Uterus (tissue), 3 donors: ENCODE measurements at regions not wholly inside any gene's neighbourhood (a gene's known extent, or its start where the extent isn't known, plus 50 kb on each side); places are given as distances from the start of the nearest gene placed in this dataset.

Experiments used
- DNase-seq, 2 donors: peaks; one replicate each; pipeline ENCODE4 v3.0.0-alpha.2; 2019 to 2020
- H3K27ac ChIP-seq, 2 donors: fragments of 200-600 bp; sonication (generic); 1 replicate in 1 of 2; 2 replicates in 1 of 2; pipeline ENCODE4 v1.5.1; 2016 to 2018
- H3K27me3 ChIP-seq, 2 donors: fragments of 200-600 bp; sonication (generic); one replicate each; pipeline ENCODE4 v1.5.1; 2018 to 2019; ENCODE audit warnings: control low read depth in 1 of 2
- H3K36me3 ChIP-seq, 2 donors: fragments of 200-600 bp; sonication (generic); one replicate each; pipeline ENCODE4 v1.5.1; 2019; ENCODE audit warnings: control low read depth in 1 of 2
- H3K4me1 ChIP-seq, 2 donors: fragments of 200-600 bp; sonication (generic); one replicate each; pipeline ENCODE4 v1.5.1; 2018 to 2019; ENCODE audit warnings: control low read depth in 1 of 2
- H3K4me3 ChIP-seq, 2 donors: fragments of 200-600 bp; sonication (generic); 1 replicate in 1 of 2; 2 replicates in 1 of 2; pipeline ENCODE4 v1.5.1; 2018 to 2019; ENCODE audit warnings: mild to moderate bottlenecking in 1 of 2
- H3K9me3 ChIP-seq, 2 donors: fragments of 200-600 bp; sonication (generic); one replicate each; pipeline ENCODE4 v1.5.1; 2019; ENCODE audit warnings: control low read depth in 1 of 2
- POLR2A ChIP-seq, 2 donors: fragments of 450-650 bp; IDR thresholded peaks; one replicate each; pipeline ENCODE4 v1.6.1; 2016; ENCODE audit warnings: antibody characterized with exemption in 2 of 2, mild to moderate bottlenecking in 1 of 2, moderate library complexity in 1 of 2
- intact Hi-C: fragments of 100-400 bp; cut with DNase I; formaldehyde crosslinking; loops from one replicate; pipeline ENCODE4 v1.15.1; 2023; ENCODE audit warnings: low total_unique reads
- TF ChIP-seq, protein P1 (sequence below), 4 experiments: fragments of 200-600 bp in 2 of 4; fragments of 450-650 bp in 2 of 4; sonication (generic) in 2 of 4; IDR thresholded peaks; one replicate each; pipeline ENCODE4 v1.5.1; 2016 to 2019; ENCODE audit warnings: antibody characterized with exemption in 4 of 4, mild to moderate bottlenecking in 2 of 4, moderate library complexity in 1 of 4
- donor health status: DM: yes; HTN: yes; CAD: no.

GRCh38 chr5:135089912-135090311 lies 55.9 kb upstream of the PITX1 start:
- Histone ChIP-seq H3K4me1 (no peaks in the 10 kb centered on the region), H3K36me3 (no peaks in the 10 kb centered on the region), H3K27ac (no peak overlapping the region), H3K4me3 (no peak overlapping the region), H3K9me3 (no peaks in the 10 kb centered on the region), H3K27me3 (no peaks in the 10 kb centered on the region)
- intact Hi-C loops: no loop called here
- no peak for TF ChIP-seq POLR2A (IDR thresholded peaks at IDR 0.05)
- TF ChIP-seq, protein P1, sequence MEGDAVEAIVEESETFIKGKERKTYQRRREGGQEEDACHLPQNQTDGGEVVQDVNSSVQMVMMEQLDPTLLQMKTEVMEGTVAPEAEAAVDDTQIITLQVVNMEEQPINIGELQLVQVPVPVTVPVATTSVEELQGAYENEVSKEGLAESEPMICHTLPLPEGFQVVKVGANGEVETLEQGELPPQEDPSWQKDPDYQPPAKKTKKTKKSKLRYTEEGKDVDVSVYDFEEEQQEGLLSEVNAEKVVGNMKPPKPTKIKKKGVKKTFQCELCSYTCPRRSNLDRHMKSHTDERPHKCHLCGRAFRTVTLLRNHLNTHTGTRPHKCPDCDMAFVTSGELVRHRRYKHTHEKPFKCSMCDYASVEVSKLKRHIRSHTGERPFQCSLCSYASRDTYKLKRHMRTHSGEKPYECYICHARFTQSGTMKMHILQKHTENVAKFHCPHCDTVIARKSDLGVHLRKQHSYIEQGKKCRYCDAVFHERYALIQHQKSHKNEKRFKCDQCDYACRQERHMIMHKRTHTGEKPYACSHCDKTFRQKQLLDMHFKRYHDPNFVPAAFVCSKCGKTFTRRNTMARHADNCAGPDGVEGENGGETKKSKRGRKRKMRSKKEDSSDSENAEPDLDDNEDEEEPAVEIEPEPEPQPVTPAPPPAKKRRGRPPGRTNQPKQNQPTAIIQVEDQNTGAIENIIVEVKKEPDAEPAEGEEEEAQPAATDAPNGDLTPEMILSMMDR (IDR thresholded peaks at IDR 0.05): no peak
- DNase-seq: no peak

DNA sequence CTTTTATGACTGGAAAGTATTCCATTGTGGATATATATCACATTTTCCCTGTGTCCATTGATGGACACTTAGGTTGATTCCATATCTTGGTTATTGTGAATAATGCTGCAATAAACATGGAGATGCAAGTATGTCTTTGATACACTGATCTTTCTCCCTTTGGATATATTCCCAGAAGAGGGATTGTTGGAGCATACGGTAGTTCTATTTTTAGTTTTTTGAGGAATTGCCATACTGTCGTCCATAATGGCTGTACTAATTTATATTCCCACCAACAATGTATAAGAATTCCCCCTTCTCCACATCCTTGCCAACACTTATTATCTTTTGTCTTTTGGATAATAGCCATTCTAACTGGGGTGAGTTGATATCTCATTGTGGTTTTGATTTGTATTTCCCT lies 54.9 kb upstream of the PITX1 start:
- no peaks in the 10 kb centered on the region for H3K4me1 ChIP-seq
- no peak overlapping the region for H3K4me3 ChIP-seq
- H3K27ac ChIP-seq: no peak overlapping the region
- no peak for DNase-seq
- no peaks in the 10 kb centered on the region for H3K36me3 ChIP-seq
- H3K27me3 ChIP-seq: no peaks in the 10 kb centered on the region
- TF ChIP-seq POLR2A (IDR thresholded peaks at IDR 0.05): no peak
- TF ChIP-seq, protein P1 (IDR thresholded peaks at IDR 0.05): no peak
- H3K9me3 ChIP-seq: no peaks in the 10 kb centered on the region
- intact Hi-C loops: no loop called here

DNA sequence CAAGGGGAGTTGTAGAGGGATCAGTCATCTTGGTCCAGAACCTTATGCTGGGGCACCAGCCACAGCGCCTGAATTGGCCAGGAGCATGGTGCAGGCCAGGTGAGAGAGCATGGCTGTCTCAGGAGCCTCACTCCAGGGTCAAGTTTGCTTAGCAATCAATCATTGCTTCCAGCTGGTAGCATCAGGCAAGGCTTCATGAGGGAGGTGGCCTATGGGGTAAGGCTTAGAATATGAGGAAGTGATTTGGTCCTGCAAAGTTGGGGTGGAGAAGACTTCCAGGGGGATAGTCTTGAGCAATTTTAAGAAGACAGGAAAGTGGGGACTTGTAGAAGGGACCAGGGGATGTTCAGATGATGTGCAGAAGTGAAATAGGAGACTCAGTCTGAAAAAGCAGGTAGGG lies 53.9 kb upstream of the PITX1 start:
- Histone ChIP-seq H3K4me1 (no peaks in the 10 kb centered on the region), H3K27me3 (no peaks in the 10 kb centered on the region), H3K9me3 (no peaks in the 10 kb centered on the region), H3K27ac (no peak overlapping the region), H3K36me3 (no peaks in the 10 kb centered on the region), H3K4me3 (no peak overlapping the region)
- TF ChIP-seq, protein P1 (IDR thresholded peaks at IDR 0.05): no peak
- TF ChIP-seq POLR2A (IDR thresholded peaks at IDR 0.05): no peak
- intact Hi-C loops: no loop called here
- no peak for DNase-seq

GRCh38 chr5:135085936-135086725 lies 52.1 kb upstream of the PITX1 start:
- Histone ChIP-seq H3K27ac (no peak overlapping the region), H3K27me3 (no peaks in the 10 kb centered on the region), H3K4me1 (no peaks in the 10 kb centered on the region), H3K4me3 (no peak overlapping the region), H3K9me3 (no peaks in the 10 kb centered on the region), H3K36me3 (no peaks in the 10 kb centered on the region)
- DNase-seq: no peak
- intact Hi-C loops: no loop called here
- TF ChIP-seq, protein P1 (IDR thresholded peaks at IDR 0.05): no peak
- no peak for TF ChIP-seq POLR2A (IDR thresholded peaks at IDR 0.05)

DNA sequence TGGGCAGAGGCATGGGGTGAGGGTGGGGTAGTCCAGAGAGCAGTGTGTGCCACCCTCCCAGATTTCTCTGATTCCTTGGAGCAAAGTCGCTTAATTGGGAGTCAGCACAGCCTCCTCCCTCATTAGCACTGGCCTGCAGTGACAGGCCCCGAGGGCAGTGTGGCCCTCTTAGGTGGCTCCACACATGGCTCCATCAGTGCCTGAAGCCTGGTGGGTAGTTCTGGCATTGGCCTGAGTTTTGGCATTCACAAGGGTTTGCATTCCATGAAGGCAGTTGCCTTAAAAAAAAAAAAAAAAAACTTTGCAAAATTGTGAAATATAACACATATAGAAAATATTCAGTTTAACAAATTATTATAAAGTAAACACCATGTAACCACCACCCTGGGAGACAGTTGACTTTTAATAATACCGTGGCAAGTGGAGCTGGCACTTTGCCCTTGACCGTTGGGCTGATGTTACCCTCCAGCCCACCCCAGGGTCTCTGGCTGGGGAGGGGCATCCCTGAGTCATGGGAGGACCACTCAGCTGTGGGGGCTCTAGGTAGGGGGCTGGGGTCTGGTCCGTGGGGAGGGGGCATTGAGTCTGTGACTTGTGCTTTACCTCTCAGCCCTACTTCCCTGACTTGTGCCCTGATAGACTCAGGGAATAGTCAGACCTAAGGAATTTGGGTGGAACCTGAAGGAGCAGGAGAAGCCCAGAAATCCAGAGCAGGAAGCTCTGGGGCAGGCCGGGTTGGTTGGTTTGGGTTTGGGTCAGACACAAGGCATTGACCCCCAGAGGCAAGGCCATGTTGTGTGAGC lies 51.3 kb upstream of the PITX1 start:
- no peaks in the 10 kb centered on the region for H3K27me3 ChIP-seq
- DNase-seq: no peak
- H3K36me3 ChIP-seq: no peaks in the 10 kb centered on the region
- TF ChIP-seq, protein P1 (IDR thresholded peaks at IDR 0.05): no peak
- no peak for TF ChIP-seq POLR2A (IDR thresholded peaks at IDR 0.05)
- H3K9me3 ChIP-seq: no peaks in the 10 kb centered on the region
- H3K27ac ChIP-seq: no peak overlapping the region
- H3K4me1 ChIP-seq: no peaks in the 10 kb centered on the region
- intact Hi-C loops: no loop called here
- H3K4me3 ChIP-seq: no peak overlapping the region
